ENCODE measurements at regions not wholly inside any gene's neighbourhood (a gene's known extent, or its start where the extent isn't known, plus 50 kb on each side); places are given as distances from the start of the nearest gene placed in this dataset.

GRCh38 chr17:73962308-73962707 lies 241.2 kb upstream of the RPL38 start:
- TF ChIP-seq EZH2 (IDR thresholded peaks at IDR 0.05) (no peak), EZH2phosphoT487 (IDR thresholded peaks at IDR 0.05) (no peak)

Data from neural progenitor cell (in vitro differentiated cells).